ENCODE measurements at regions not wholly inside any gene's neighbourhood (a gene's known extent, or its start where the extent isn't known, plus 50 kb on each side); places are given as distances from the start of the nearest gene placed in this dataset.

DNA sequence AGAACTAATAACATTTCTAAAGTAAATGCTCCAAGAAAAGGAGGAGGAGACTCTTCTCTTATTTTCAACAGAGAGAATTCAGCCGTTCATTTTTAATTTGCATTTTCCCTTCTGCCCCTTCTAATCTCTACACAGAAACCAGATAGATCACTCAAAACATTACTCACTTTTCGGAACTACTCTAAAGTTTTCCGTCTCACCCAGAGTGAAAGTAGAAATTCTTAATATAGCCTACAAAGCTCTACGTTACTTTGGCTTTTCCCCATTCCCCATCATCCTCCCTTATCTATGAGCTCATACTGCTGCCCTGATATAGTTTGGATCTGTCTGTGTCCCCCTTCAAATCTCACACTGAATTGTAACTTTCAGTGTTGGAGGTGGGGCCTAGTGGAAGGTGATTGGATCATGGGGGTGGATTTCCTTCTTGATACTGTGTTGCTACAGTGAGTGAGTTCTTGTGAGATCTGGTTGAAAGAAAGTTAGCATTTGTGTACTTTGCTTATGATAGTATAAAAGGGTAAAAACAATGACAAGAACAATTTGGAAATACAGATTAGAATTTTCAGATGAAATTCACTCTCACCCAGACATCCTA is 188.2 kb downstream of the AMY1C start:
- H3K27ac ChIP-seq (replicated peaks) = no peak overlapping the region
- TF ChIP-seq, protein P1, sequence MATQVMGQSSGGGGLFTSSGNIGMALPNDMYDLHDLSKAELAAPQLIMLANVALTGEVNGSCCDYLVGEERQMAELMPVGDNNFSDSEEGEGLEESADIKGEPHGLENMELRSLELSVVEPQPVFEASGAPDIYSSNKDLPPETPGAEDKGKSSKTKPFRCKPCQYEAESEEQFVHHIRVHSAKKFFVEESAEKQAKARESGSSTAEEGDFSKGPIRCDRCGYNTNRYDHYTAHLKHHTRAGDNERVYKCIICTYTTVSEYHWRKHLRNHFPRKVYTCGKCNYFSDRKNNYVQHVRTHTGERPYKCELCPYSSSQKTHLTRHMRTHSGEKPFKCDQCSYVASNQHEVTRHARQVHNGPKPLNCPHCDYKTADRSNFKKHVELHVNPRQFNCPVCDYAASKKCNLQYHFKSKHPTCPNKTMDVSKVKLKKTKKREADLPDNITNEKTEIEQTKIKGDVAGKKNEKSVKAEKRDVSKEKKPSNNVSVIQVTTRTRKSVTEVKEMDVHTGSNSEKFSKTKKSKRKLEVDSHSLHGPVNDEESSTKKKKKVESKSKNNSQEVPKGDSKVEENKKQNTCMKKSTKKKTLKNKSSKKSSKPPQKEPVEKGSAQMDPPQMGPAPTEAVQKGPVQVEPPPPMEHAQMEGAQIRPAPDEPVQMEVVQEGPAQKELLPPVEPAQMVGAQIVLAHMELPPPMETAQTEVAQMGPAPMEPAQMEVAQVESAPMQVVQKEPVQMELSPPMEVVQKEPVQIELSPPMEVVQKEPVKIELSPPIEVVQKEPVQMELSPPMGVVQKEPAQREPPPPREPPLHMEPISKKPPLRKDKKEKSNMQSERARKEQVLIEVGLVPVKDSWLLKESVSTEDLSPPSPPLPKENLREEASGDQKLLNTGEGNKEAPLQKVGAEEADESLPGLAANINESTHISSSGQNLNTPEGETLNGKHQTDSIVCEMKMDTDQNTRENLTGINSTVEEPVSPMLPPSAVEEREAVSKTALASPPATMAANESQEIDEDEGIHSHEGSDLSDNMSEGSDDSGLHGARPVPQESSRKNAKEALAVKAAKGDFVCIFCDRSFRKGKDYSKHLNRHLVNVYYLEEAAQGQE (IDR thresholded peaks at IDR 0.05; ENCODE audit: insufficient replicate concordance, low read depth) = no peak
- TF ChIP-seq GABPA (IDR thresholded peaks at IDR 0.05; ENCODE audit: low read depth) (no peak), SPI1 (IDR thresholded peaks at IDR 0.05; ENCODE audit: borderline replicate concordance, low read depth) (no peak), POLR2AphosphoS5 (IDR thresholded peaks at IDR 0.05; ENCODE audit: low read depth) (no peak)
- TF ChIP-seq, protein P2, sequence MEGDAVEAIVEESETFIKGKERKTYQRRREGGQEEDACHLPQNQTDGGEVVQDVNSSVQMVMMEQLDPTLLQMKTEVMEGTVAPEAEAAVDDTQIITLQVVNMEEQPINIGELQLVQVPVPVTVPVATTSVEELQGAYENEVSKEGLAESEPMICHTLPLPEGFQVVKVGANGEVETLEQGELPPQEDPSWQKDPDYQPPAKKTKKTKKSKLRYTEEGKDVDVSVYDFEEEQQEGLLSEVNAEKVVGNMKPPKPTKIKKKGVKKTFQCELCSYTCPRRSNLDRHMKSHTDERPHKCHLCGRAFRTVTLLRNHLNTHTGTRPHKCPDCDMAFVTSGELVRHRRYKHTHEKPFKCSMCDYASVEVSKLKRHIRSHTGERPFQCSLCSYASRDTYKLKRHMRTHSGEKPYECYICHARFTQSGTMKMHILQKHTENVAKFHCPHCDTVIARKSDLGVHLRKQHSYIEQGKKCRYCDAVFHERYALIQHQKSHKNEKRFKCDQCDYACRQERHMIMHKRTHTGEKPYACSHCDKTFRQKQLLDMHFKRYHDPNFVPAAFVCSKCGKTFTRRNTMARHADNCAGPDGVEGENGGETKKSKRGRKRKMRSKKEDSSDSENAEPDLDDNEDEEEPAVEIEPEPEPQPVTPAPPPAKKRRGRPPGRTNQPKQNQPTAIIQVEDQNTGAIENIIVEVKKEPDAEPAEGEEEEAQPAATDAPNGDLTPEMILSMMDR (IDR thresholded peaks at IDR 0.05; ENCODE audit: insufficient read depth, low read length) = no peak
- no peak for DNase-seq (ENCODE audit: low read depth in 1 of 2, low spot score in 1 of 2)
- H3K4me3 ChIP-seq (replicated peaks; ENCODE audit: insufficient read depth, low read length) = no peak overlapping the region
- no peaks in the 10 kb centered on the region for H3K27me3 ChIP-seq (ENCODE audit: insufficient read depth, poor library complexity, severe bottlenecking)

DNA sequence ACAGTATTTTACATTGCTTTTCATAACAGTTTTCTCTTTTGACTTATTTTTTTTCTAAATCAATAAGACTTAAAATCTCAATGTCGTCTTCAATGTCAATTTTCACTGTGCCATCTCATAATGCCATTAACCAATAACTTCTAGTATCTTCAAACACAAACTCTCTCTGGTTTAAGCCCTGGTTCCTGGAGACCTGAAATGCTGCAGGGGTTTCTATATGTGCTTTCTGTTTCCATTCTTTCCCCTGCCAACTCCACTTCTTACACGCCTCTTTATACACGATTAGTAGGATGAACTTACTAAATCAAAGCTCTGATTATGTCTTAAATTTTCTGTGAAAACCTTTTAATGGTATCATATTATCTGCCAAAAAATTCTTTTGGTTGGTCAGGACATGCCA is 191.4 kb downstream of the AMY1C start:
- no peaks in the 10 kb centered on the region for H3K27me3 ChIP-seq (ENCODE audit: insufficient read depth, poor library complexity, severe bottlenecking)
- no peak for TF ChIP-seq POLR2AphosphoS5 (IDR thresholded peaks at IDR 0.05; ENCODE audit: low read depth)
- no peak for TF ChIP-seq SPI1 (IDR thresholded peaks at IDR 0.05; ENCODE audit: borderline replicate concordance, low read depth)
- TF ChIP-seq, protein P1 (IDR thresholded peaks at IDR 0.05; ENCODE audit: insufficient replicate concordance, low read depth) = no peak
- TF ChIP-seq GABPA (IDR thresholded peaks at IDR 0.05; ENCODE audit: low read depth) = no peak
- TF ChIP-seq, protein P2 (IDR thresholded peaks at IDR 0.05; ENCODE audit: insufficient read depth, low read length) = no peak
- no peak overlapping the region for H3K4me3 ChIP-seq (replicated peaks; ENCODE audit: insufficient read depth, low read length)
- H3K27ac ChIP-seq (replicated peaks) = no peak overlapping the region
- no peak for DNase-seq (ENCODE audit: low read depth in 1 of 2, low spot score in 1 of 2)

DNA sequence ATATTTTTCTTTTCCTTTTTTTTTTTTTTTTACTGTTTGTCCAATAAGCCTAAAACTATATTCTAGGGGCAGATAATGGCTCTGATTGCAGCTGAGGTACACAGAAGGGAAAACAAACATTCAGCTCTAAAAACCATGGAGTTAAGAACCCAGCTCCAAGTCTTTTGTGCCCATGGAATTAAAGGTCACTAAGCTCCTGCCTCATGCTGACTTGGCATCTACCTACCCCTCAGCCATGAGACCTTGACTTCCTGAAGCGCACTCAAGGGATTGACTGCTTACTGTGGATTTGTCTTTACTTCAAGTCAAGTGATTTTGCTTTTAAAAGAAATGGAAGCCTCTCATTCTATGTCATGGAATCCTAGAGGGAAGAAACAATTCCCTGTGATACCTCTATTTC is 192.3 kb downstream of the AMY1C start:
- TF ChIP-seq SPI1 (IDR thresholded peaks at IDR 0.05; ENCODE audit: borderline replicate concordance, low read depth) (no peak), POLR2AphosphoS5 (IDR thresholded peaks at IDR 0.05; ENCODE audit: low read depth) (no peak), GABPA (IDR thresholded peaks at IDR 0.05; ENCODE audit: low read depth) (no peak)
- TF ChIP-seq, protein P2 (IDR thresholded peaks at IDR 0.05; ENCODE audit: insufficient read depth, low read length) = no peak
- TF ChIP-seq, protein P1 (IDR thresholded peaks at IDR 0.05; ENCODE audit: insufficient replicate concordance, low read depth) = no peak
- DNase-seq (ENCODE audit: low read depth in 1 of 2, low spot score in 1 of 2) = no peak
- no peak overlapping the region for H3K4me3 ChIP-seq (replicated peaks; ENCODE audit: insufficient read depth, low read length)
- no peaks in the 10 kb centered on the region for H3K27me3 ChIP-seq (ENCODE audit: insufficient read depth, poor library complexity, severe bottlenecking)
- no peak overlapping the region for H3K27ac ChIP-seq (replicated peaks)
